Vagina (tissue), 2 donors: ENCODE measurements at regions not wholly inside any gene's neighbourhood (a gene's known extent, or its start where the extent isn't known, plus 50 kb on each side); places are given as distances from the start of the nearest gene placed in this dataset.

Source experiments
- CTCF ChIP-seq, 3 experiments: fragments of 450-650 bp in 2 of 3; fragments of 200-600 bp in 1 of 3; sonication (generic) in 1 of 3; IDR thresholded peaks; one replicate each; pipeline ENCODE4 v1.5.1; 2017 to 2019; ENCODE audit warnings: antibody characterized with exemption in 3 of 3, mild to moderate bottlenecking in 2 of 3, moderate library complexity in 2 of 3
- POLR2A ChIP-seq, 2 donors: fragments of 450-650 bp; IDR thresholded peaks; one replicate each; pipeline ENCODE4 v1.6.1; 2017; ENCODE audit warnings: antibody characterized with exemption in 2 of 2, mild to moderate bottlenecking in 2 of 2, moderate library complexity in 2 of 2
- POLR2AphosphoS5 ChIP-seq, 2 donors: sonication (generic); formaldehyde crosslinking; IDR thresholded peaks; one replicate each; pipeline ENCODE4 v1.9.0; 2017; ENCODE audit warnings: antibody characterized with exemption in 2 of 2, mild to moderate bottlenecking in 2 of 2, low read depth in 1 of 2; ENCODE audit not compliant: insufficient read depth in 1 of 2

GRCh38 chr10:121658611-121659010 is 60.4 kb upstream of the FGFR2 start:
- TF ChIP-seq POLR2AphosphoS5 (IDR thresholded peaks at IDR 0.05; ENCODE audit: insufficient read depth in 1 of 2, low read depth in 1 of 2) (no peak), CTCF (IDR thresholded peaks at IDR 0.05) (no peak), POLR2A (IDR thresholded peaks at IDR 0.05) (no peak)
